HG03442 (cell line): ENCODE measurements at regions not wholly inside any gene's neighbourhood (a gene's known extent, or its start where the extent isn't known, plus 50 kb on each side); places are given as distances from the start of the nearest gene placed in this dataset.
"Not testable (repeated sequence)": the region's sequence is repeated elsewhere in the genome, so short reads cannot be mapped to it uniquely, and the experiment has no call there.

Experiments
- ATAC-seq: cut with Tn5 transposase; IDR thresholded peaks from one replicate; pipeline ENCODE4 v1.9.1; 2021; ENCODE audit warnings: mild to moderate bottlenecking, moderate library complexity; ENCODE audit not compliant: unreplicated experiment

DNA sequence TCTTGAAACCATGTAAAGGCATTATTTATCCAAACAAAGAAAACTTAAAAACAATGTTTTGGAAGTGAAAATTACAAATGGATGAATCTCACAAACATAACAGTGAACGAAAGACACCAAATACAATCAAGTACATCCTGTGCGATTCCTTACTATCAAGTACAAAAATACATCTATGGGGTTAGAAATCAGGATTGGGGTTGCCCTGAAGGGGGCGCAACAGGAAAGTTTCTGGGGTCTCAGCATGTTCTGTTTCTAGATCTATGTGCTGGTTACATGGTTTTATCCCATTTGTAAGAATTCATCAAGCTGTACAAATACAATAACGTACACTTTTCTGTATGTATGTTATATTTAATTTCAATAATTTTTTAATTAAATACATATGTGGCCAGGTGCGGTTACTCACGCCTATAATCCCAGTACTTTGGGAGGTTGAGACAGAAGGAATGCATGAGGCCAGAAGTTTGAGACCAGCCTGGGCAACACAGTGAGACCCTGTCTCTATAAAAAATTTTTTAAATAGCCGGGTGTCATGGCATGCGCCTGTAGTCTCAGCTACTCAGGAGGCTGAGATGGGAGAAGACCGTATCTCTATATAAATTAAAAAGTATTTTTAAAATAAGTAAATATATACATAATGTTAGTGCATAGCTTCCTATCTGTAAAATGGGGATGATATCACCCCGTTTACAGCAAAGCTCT, 121.5 kb upstream of the SOD1 start:
- no peak for ATAC-seq

DNA sequence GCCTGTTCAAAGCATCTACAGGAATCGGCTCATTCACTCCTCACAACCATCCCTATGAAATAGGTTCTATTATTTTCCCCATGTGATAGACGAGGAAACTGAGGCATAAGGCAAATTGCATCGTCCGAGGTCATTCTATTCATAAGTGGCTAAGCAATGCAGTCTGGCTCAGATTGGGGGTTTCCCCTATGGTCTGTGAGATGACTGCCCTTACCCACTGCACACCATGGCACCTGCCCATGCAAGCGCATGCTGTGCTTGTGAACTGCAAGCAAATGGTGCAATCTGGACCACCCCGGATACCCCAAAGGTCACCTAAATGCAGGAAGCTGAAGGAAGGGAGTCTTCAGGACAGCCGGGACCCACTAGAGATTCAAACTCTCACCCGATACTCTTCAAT, 123.4 kb upstream of the SOD1 start:
- ATAC-seq: no peak

- no peak for ATAC-seq
These were observed 127.5 kb upstream of the SOD1 start for GRCh38 chr21:31531967-31532366.

DNA sequence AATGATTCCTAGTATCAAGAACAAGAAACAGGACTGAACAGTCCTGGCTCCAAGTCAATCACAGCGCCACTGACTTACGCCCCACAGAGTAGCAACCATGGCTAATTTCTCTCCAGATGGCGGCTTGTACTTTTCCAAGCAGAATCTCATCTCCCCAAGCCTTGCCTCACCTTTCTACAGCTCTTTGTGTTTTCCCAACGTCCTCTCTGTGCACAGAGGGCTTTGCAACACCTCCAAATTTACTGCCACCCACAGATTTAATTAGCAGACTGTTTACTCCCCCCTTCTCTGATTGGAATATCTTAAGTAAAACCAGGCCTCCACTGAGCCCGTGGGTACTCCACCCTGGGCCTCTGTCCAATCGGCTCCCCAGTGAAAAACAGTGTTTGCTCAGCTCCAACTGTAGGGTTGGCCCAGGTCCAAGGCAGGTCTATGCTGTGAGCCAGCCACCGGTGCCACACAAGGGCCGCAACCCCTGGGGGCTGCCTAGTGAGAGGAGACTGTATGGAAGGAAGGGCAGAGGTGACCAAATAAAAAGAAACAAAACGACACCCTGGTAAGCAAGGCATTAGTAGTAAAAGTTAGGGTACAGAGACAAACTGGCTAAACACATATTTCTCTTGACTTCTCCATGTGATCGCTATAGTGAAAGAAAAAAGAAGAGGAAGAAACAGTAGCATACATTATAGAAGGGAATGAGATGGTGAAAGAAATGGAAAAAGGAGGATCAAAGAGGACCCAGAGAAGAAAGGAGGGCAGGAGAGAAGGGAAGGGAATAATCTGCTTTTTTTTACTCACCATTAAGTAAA, 128.4 kb upstream of the SOD1 start:
- ATAC-seq: no peak

DNA sequence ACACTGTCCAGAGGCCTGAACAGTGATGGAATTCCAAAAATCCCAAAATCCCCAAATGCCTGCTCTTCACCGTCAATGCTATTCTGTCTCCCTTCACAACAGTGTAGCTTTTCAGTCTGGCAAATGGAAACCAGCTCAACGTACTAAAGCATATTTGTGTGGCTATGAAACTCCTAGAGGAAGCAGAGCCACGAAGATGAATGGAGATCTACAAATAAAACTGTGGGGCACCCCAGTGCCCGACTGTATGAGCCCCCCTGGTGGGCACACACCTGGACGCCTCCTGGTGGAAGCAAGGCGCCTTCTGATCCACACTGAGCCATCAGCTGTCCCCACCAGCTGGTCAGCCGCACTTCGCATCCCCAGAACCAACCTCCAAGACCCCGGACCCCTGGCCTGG, 129.1 kb upstream of the SOD1 start:
- ATAC-seq: no peak

GRCh38 chr21:31529406-31529805, 130.1 kb upstream of the SOD1 start:
- ATAC-seq: no peak

GRCh38 chr21:31526040-31526439, 133.5 kb upstream of the SOD1 start:
- ATAC-seq: no peak

DNA sequence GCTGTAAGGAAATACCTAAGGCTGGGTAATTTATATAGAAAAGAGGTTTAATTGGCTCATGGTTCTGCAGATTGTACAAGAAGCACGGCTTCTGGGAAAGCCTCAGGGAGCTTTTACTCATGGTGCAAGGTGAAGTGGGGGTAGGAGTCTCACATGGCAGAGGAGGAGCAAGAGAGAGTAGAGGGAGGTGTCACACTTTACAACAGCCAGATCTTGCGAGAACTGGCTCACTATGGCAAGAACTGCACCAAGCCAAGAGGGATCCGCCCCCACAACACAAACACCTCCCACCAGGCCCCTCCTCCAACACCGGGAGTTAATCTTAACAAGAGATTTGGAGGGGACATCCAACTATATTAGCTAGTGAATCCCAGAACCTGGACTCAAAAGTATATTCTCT, 135.4 kb upstream of the SOD1 start:
- no peak for ATAC-seq

DNA sequence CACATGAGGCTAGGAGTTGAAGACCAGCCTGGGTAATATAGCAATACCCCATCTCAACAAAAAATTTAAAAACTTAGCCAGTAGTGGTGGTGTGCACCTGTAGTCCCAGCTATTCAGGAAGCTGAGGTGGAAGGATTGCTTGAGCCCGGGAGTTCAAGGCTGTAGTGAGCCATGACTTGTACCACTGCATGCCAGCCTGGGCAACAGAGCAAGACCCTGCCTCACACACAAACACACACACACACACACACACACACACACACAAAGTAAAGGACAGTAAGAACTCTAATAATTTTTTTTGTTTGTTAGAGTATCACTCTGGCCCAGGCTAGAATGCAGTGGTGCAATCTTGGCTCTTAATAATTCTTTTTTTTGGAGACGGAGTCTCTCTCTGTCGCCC, 138.0 kb upstream of the SOD1 start:
- ATAC-seq: no peak

DNA sequence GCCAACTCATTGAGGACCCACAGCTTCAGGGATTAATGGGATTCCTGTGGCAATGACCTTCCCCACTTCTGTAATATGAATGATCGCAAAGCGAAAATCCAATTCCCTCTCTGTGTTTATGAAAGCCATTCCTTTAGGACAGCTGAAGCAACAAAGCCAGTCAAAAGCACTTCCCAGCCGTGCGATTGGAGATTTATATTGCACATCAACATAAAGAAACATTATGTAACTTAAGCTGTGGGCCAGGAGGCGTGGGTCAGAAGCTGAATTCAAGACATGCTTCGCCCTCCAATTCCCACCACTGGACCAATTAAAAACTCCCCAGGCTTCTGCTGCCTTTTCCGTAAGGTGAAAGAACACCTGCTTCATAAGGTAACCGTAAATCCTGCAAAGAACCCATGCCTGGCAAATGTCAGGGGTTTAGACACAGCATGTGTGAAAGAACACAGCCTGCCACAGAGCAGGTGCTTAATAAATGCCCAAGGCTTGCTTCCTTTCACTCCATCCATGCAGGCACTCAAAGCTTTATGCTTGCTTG, 138.9 kb upstream of the SOD1 start:
- ATAC-seq: no peak

GRCh38 chr21:31518580-31518979, 140.9 kb upstream of the SOD1 start:
- no peak for ATAC-seq

DNA sequence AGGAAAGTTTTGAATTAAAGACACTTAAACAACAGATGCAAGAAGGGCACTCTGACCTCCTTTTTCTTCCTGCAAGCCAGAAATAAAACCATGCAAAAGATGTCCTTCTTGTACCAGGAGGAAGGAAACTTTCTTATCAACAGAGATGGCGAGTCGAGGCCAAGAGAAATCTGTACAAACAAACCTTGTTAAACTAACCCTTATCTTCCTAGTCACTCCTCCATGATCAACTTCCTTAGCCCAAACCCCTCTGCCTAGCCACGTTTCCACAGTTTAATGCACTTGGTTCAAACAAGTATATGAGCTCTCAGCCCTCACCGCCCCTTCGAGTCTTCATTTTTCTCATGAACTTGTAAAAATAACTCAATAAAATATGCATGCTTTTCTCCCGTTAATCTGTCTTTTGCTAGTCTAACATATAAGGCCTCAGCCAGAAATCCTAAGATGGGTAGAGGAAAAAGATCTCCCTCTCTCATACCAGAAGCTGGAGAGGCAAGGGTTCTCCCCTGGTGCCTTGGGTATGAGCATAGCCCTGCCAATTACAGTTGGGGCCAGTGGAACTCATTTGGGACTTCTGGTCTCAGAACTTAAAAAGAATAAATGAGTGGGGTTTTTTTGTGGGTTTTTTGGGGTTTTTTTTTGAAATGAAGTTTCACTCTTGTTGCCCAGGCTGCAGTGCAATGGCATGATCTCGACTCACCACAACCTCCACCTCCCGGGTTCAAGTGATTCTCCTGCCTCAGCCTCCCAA, 141.7 kb upstream of the SOD1 start:
- no peak for ATAC-seq

DNA sequence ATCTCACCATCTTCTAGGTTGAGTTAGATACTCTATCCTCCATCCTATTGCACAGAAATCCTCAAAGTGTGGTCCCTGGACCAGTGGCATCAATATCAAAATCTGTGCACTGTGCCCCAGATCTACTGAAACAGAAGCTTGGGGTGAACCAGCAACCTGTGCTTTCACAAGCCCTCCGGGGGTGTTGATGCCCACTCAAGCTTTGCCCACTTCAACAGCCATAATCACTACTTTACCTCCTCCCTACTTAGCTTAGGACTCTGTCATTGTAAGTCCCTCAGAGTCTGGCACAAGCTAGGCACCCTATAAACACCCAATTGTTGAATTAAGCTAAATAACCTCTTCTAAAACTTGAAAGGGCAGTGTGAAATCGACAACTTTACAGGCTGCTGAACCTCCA, 144.2 kb upstream of the SOD1 start:
- ATAC-seq: no peak

DNA sequence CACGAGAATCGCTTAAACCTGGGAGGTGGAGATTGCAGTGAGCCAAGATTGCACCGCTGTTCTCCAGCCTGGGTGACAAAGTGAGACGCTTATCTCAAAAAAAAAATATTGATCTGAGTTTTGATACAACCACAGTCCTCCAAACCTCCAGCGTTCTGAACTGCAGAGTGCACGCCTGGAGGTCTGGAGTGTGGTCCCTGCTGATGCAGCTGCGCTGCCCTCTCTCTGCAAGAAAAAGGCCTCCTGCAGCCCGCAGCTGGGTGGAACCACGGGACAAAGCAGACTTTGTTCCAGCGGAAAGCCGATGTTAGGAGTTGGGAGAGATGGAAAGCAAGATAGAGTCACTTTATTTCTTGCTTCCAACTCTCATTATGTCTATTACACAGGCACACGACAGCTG, 144.9 kb upstream of the SOD1 start:
- ATAC-seq: no peak

DNA sequence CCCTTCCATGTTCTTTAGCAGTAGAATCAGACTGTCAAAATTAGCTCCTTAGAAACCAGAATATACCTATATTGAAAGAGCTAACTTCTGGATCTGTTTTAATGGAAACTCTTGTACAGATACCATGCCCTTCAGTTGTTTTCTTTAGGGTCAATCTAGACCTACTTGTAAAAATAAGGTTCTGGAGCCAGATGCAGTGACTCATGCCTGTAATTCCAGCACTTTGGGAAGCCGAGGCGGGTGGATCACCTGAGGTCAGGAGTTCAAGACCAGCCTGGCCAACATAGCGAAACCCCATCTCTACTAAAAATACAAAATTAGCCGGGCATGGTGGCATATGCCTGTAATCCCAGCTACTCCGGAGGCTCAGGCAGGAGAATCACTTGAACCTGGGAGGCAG, 146.0 kb upstream of the SOD1 start:
- ATAC-seq: not testable (repeated sequence)

- not testable (repeated sequence) for ATAC-seq
These were observed 147.5 kb upstream of the SOD1 start for GRCh38 chr21:31511999-31512398.

- ATAC-seq: no peak
These were observed 148.2 kb upstream of the SOD1 start for GRCh38 chr21:31511258-31511657.

GRCh38 chr21:31509194-31510017, 150.1 kb upstream of the SOD1 start:
- ATAC-seq: peak; percentile 38

GRCh38 chr21:31505975-31506374, 153.5 kb upstream of the SOD1 start:
- ATAC-seq: no peak

- ATAC-seq: no peak
These were observed 155.6 kb upstream of the SOD1 start for GRCh38 chr21:31503939-31504338.

DNA sequence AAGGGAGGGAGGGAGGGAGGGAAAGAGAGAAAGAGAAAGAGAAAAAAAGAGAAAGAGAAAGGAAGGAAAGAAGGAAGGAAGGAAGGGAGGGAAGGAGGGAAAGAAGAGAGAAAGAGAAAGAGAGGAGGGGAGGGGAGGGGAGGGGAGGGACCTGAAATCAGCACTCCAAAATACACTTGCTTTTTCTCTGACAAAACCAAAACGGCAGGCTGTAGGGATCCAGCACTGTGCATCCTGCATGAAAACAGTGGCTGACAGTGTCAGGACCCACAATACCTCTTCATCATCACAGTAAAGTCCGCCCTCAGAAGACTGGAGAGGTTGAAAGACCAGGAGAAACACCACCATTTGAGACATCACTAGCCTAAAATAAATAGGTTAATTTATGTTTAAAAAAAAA, 156.0 kb upstream of the SOD1 start:
- ATAC-seq: no peak
